Ovary (tissue), 3 donors: ENCODE measurements at regions not wholly inside any gene's neighbourhood (a gene's known extent, or its start where the extent isn't known, plus 50 kb on each side); places are given as distances from the start of the nearest gene placed in this dataset.

ENCODE experiments used
- CTCF ChIP-seq, 3 donors: fragments of 450-650 bp in 2 of 3; fragments of 200-600 bp in 1 of 3; IDR thresholded peaks; one replicate each; pipeline versions ENCODE4 v1.5.1 to v1.8.0; 2016 to 2022; ENCODE audit warnings: antibody characterized with exemption in 3 of 3, mild to moderate bottlenecking in 1 of 3
- EP300 ChIP-seq: sonication (generic); formaldehyde crosslinking; IDR thresholded peaks from one replicate; pipeline ENCODE4 v1.6.1; 2017; ENCODE audit warnings: antibody characterized with exemption
- POLR2A ChIP-seq: fragments of 450-650 bp; IDR thresholded peaks from one replicate; pipeline ENCODE4 v1.6.1; 2017; ENCODE audit warnings: antibody characterized with exemption, mild to moderate bottlenecking, moderate library complexity
- donor health status: DM: no; HTN: no; CAD: no.

GRCh38 chr16:87549627-87550494, 52.4 kb upstream of the JPH3 start:
- no peak for TF ChIP-seq CTCF (IDR thresholded peaks at IDR 0.05)
- TF ChIP-seq EP300 = no peak
- TF ChIP-seq POLR2A = no peak
